Natural killer cell treated with Interleukin-12 subunit alpha and Interleukin-12 subunit beta and Interleukin-15 and Interleukin-18, amount 100 ng/mL, for 72 hours (primary cell): ENCODE measurements at regions not wholly inside any gene's neighbourhood (a gene's known extent, or its start where the extent isn't known, plus 50 kb on each side); places are given as distances from the start of the nearest gene placed in this dataset.
"Not testable (repeated sequence)": the region's sequence is repeated elsewhere in the genome, so short reads cannot be mapped to it uniquely, and the experiment has no call there.

Experiments used
- ATAC-seq, 2 donors: fragments of 150-1000 bp; cut with Tn5 transposase in 1 of 2; sonication (Bioruptor Pico), chemical (Tn5 transposase) in 1 of 2; 2 replicates each; pipeline ENCODE4 v1.10.0; 2021
- DNase-seq: peaks from one replicate; pipeline ENCODE4 v3.0.0; 2022; ENCODE audit warnings: low spot score
- H3K27ac Mint-ChIP-seq, 2 donors: 1 replicate in 1 of 2; 2 replicates in 1 of 2; pipeline ENCODE4 v1.8.0; 2022; ENCODE audit warnings: mixed read lengths in 2 of 2, mild to moderate bottlenecking in 1 of 2, moderate library complexity in 1 of 2
- H3K27me3 Mint-ChIP-seq, 2 donors: 1 replicate in 1 of 2; 2 replicates in 1 of 2; pipeline ENCODE4 v1.8.0; 2022; ENCODE audit warnings: mixed read lengths in 2 of 2
- H3K36me3 Mint-ChIP-seq: one replicate; pipeline ENCODE4 v1.8.0; 2022; ENCODE audit warnings: mixed read lengths
- H3K4me1 Mint-ChIP-seq, 2 donors: 1 replicate in 1 of 2; 2 replicates in 1 of 2; pipeline ENCODE4 v1.8.0; 2022; ENCODE audit warnings: low read depth in 2 of 2, mixed read lengths in 2 of 2, mild to moderate bottlenecking in 1 of 2
- H3K4me3 Mint-ChIP-seq: one replicate; pipeline ENCODE4 v1.8.0; 2022; ENCODE audit warnings: mixed read lengths
- H3K9me3 Mint-ChIP-seq: 2 replicates; pipeline ENCODE4 v1.8.0; 2022; ENCODE audit warnings: mixed read lengths

- Mint-ChIP-seq H3K4me1 (no peaks in the 10 kb centered on the region), H3K27ac (no peak overlapping the region), H3K36me3 (peaks cover 6% of the 10 kb centered on the region), H3K4me3 (no peak overlapping the region), H3K27me3 (no peaks in the 10 kb centered on the region), H3K9me3 (peaks cover 31% of the 10 kb centered on the region)
- no peak for ATAC-seq
- no peak for DNase-seq
These were observed 185.4 kb upstream of the ASCC3 start for GRCh38 chr6:101066481-101066880.

- no peaks in the 10 kb centered on the region for H3K4me1 Mint-ChIP-seq
- H3K36me3 Mint-ChIP-seq, result no peaks in the 10 kb centered on the region
- no peaks in the 10 kb centered on the region for H3K27me3 Mint-ChIP-seq
- DNase-seq, result no peak
- no peak overlapping the region for H3K4me3 Mint-ChIP-seq
- no peak overlapping the region for H3K27ac Mint-ChIP-seq
- no peak for ATAC-seq
- H3K9me3 Mint-ChIP-seq, result peaks cover 22% of the 10 kb centered on the region
These were observed 188.2 kb upstream of the ASCC3 start for GRCh38 chr6:101069191-101069795.

- no peak overlapping the region for H3K27ac Mint-ChIP-seq
- ATAC-seq (peak in 1 of 2 donors; percentile 27), DNase-seq (no peak)
- H3K27me3 Mint-ChIP-seq, result no peaks in the 10 kb centered on the region
- no peaks in the 10 kb centered on the region for H3K36me3 Mint-ChIP-seq
- peaks cover 17% of the 10 kb centered on the region for H3K9me3 Mint-ChIP-seq
- H3K4me3 Mint-ChIP-seq, result no peak overlapping the region
- H3K4me1 Mint-ChIP-seq, result no peaks in the 10 kb centered on the region
These were observed 189.0 kb upstream of the ASCC3 start for GRCh38 chr6:101070044-101070608.

GRCh38 chr6:101077344-101077743, 196.2 kb upstream of the ASCC3 start:
- Mint-ChIP-seq H3K27ac (no peak overlapping the region), H3K27me3 (no peaks in the 10 kb centered on the region), H3K36me3 (no peaks in the 10 kb centered on the region), H3K4me3 (no peak overlapping the region), H3K4me1 (no peaks in the 10 kb centered on the region), H3K9me3 (peaks cover 11% of the 10 kb centered on the region)
- DNase-seq (no peak), ATAC-seq (no peak)

- no peak overlapping the region for H3K27ac Mint-ChIP-seq
- H3K4me1 Mint-ChIP-seq, result no peaks in the 10 kb centered on the region
- H3K36me3 Mint-ChIP-seq, result no peaks in the 10 kb centered on the region
- no peak for ATAC-seq
- no peaks in the 10 kb centered on the region for H3K27me3 Mint-ChIP-seq
- no peak overlapping the region for H3K4me3 Mint-ChIP-seq
- peaks cover 11% of the 10 kb centered on the region for H3K9me3 Mint-ChIP-seq
- DNase-seq, result no peak
These were observed 198.7 kb upstream of the ASCC3 start for GRCh38 chr6:101079696-101080270.

DNA sequence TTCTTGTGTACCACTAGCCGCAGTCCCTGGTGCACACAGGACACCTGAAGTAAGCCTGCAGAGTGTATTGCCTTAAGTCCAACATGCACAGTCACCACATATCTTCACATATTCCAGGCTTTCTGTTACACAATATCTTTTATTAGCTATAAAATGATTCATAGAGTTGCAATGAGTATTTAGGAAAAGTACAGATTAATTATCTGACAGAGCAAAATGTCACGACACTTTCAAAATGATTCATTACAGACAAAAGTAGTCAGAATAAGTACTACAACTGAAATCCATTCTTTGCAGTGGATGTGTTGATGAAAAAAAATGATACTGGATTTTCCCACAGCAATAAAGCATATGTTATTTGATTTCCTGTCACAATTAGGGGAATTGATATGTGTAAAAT, 199.5 kb upstream of the ASCC3 start:
- H3K27ac Mint-ChIP-seq, result no peak overlapping the region
- H3K36me3 Mint-ChIP-seq, result no peaks in the 10 kb centered on the region
- no peaks in the 10 kb centered on the region for H3K27me3 Mint-ChIP-seq
- DNase-seq, result no peak
- H3K9me3 Mint-ChIP-seq, result peaks cover 11% of the 10 kb centered on the region
- no peaks in the 10 kb centered on the region for H3K4me1 Mint-ChIP-seq
- no peak for ATAC-seq
- H3K4me3 Mint-ChIP-seq, result no peak overlapping the region

DNA sequence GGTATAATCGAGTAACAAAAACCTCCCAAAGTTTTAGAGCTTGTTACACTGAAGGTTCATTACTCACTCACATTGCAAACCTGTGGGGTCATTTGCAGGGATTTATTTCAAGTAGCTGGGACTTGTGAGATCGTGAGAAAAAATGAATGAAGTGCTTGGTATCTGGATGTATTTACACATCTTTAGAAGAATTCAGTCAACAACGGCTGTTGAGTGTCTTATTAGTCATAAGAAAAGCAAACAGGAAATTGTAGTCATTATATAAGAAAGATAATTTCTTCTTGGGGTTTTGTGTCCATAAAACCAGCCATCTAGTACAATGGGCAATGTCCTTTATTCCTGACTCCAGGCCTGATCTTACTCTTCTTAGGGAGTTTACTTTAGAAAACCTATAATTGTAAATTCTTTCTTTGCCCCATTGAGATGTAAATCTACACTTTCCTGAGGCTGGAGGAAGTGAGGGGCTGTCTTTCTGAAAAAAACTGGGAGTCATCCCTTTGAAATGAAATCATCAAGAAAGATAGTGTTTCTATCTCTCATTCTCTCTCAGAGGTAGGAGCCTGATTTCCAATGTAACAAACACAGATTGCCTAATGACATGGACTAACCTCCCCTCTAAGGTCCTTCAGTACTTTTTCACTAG, 202.5 kb upstream of the ASCC3 start:
- ATAC-seq (no peak), DNase-seq (no peak)

DNA sequence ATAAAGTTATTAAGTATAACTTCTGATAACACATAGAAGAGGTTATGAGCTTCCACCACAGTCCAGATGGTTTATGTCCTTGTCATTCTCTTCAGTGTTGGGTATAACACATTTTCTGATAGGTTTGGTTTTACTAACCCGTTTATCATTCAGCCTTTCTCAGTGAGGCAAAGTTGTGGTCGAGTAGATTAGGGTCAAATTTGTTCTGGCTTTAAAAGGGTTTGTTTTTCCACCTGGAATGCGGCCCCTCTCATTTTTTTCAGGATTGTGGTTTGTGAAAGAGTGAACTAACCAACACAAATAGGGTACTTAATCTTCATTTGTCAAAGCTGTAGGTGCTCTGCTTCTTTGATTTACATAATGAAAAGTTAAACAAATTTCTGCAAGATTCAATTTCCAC, 204.2 kb upstream of the ASCC3 start:
- Mint-ChIP-seq H3K9me3 (peaks cover 9% of the 10 kb centered on the region), H3K36me3 (peaks cover 6% of the 10 kb centered on the region), H3K27me3 (no peaks in the 10 kb centered on the region), H3K27ac (no peak overlapping the region), H3K4me3 (no peak overlapping the region), H3K4me1 (no peaks in the 10 kb centered on the region)
- ATAC-seq (no peak), DNase-seq (no peak)

More for the DNA sequence above, 202.5 kb upstream of the ASCC3 start:
- no peaks in the 10 kb centered on the region for H3K27me3 Mint-ChIP-seq
- peaks cover 4% of the 10 kb centered on the region for H3K36me3 Mint-ChIP-seq
- H3K9me3 Mint-ChIP-seq, result peaks cover 4% of the 10 kb centered on the region
- no peak overlapping the region for H3K4me3 Mint-ChIP-seq
- no peak overlapping the region for H3K27ac Mint-ChIP-seq
- no peaks in the 10 kb centered on the region for H3K4me1 Mint-ChIP-seq

- no peak for DNase-seq
- H3K4me1 Mint-ChIP-seq, result no peaks in the 10 kb centered on the region
- no peaks in the 10 kb centered on the region for H3K27me3 Mint-ChIP-seq
These were observed 205.3 kb upstream of the ASCC3 start for GRCh38 chr6:101086473-101086872.

GRCh38 chr6:101088594-101088993, 207.5 kb upstream of the ASCC3 start:
- no peaks in the 10 kb centered on the region for H3K4me1 Mint-ChIP-seq
- H3K36me3 Mint-ChIP-seq, result peaks cover 13% of the 10 kb centered on the region
- DNase-seq, result no peak
- no peak overlapping the region for H3K4me3 Mint-ChIP-seq
- H3K27ac Mint-ChIP-seq, result no peak overlapping the region
- H3K27me3 Mint-ChIP-seq, result no peaks in the 10 kb centered on the region
- no peak for ATAC-seq
- H3K9me3 Mint-ChIP-seq, result peaks cover 21% of the 10 kb centered on the region

More at GRCh38 chr6:101086473-101086872, 205.3 kb upstream of the ASCC3 start:
- ATAC-seq, result no peak
- Mint-ChIP-seq H3K27ac (no peak overlapping the region), H3K36me3 (peaks cover 13% of the 10 kb centered on the region), H3K4me3 (no peak overlapping the region), H3K9me3 (peaks cover 16% of the 10 kb centered on the region)

- no peak overlapping the region for H3K27ac Mint-ChIP-seq
- H3K9me3 Mint-ChIP-seq, result peaks cover 21% of the 10 kb centered on the region
- H3K36me3 Mint-ChIP-seq, result peaks cover 13% of the 10 kb centered on the region
- DNase-seq, result no peak
- ATAC-seq, result no peak
- H3K27me3 Mint-ChIP-seq, result no peaks in the 10 kb centered on the region
- no peaks in the 10 kb centered on the region for H3K4me1 Mint-ChIP-seq
- no peak overlapping the region for H3K4me3 Mint-ChIP-seq
These were observed 208.5 kb upstream of the ASCC3 start for GRCh38 chr6:101089640-101090039.

- no peaks in the 10 kb centered on the region for H3K4me1 Mint-ChIP-seq
- H3K4me3 Mint-ChIP-seq, result no peak overlapping the region
- no peak for ATAC-seq
- H3K27me3 Mint-ChIP-seq, result no peaks in the 10 kb centered on the region
- peaks cover 13% of the 10 kb centered on the region for H3K36me3 Mint-ChIP-seq
- no peak for DNase-seq
- no peak overlapping the region for H3K27ac Mint-ChIP-seq
- peaks cover 21% of the 10 kb centered on the region for H3K9me3 Mint-ChIP-seq
These were observed 209.2 kb upstream of the ASCC3 start for GRCh38 chr6:101090281-101090680.

DNA sequence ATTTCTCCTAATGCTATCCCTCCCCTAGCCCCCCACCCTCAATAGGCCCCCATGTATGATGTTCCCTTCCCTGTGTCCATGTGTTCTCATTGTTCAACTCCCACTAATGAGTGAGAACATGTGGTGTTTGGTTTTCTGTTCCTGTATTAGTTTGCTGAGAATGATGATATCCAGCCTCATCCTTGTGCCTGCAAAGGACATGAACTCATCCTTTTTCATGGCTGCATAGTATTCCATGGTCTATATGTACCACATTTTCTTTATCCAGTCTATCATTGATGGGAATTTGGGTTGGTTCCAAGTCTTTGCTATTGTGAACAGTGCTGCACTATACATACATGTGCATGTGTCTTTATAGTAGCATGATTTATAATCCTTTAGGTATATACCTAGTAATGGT, 217.5 kb upstream of the ASCC3 start:
- not testable (repeated sequence) for H3K36me3 Mint-ChIP-seq

GRCh38 chr6:101102702-101103101, 221.6 kb upstream of the ASCC3 start:
- Mint-ChIP-seq H3K27ac (no peak overlapping the region), H3K4me3 (no peak overlapping the region), H3K27me3 (no peaks in the 10 kb centered on the region), H3K36me3 (no peaks in the 10 kb centered on the region), H3K9me3 (peaks cover 8% of the 10 kb centered on the region), H3K4me1 (no peaks in the 10 kb centered on the region)
- ATAC-seq, result no peak
- DNase-seq, result no peak

More for the DNA sequence above, 217.5 kb upstream of the ASCC3 start:
- H3K4me1 Mint-ChIP-seq, H3K4me3 Mint-ChIP-seq, H3K27me3 Mint-ChIP-seq, H3K27ac Mint-ChIP-seq, DNase-seq, ATAC-seq, H3K9me3 Mint-ChIP-seq: not testable (repeated sequence)
